Calu3 (cell line): ENCODE measurements at regions not wholly inside any gene's neighbourhood (a gene's known extent, or its start where the extent isn't known, plus 50 kb on each side); places are given as distances from the start of the nearest gene placed in this dataset.

ENCODE experiments used
- BruUV-seq: library from RNA; stranded (reverse); fragments of 400-500 nt; replicated peaks from 2 replicates; lab custom pipeline; 2021; lab: Mats Ljungman, UMichigan
- CTCF ChIA-PET: fragments of 300-600 bp; sonication (Branson Sonifier 250); formaldehyde crosslinking; loops from one replicate; lab custom pipeline; 2022; ENCODE audit warnings: antibody characterized with exemption; lab: Charles Lee
- DNase-seq: peaks from one replicate; pipeline ENCODE4 v3.0.0; 2022
- H3K27ac Mint-ChIP-seq: one replicate; pipeline ENCODE4 v1.8.0; 2022; ENCODE audit warnings: mixed read lengths; ENCODE audit not compliant: unreplicated experiment
- H3K27me3 Mint-ChIP-seq: one replicate; pipeline ENCODE4 v1.8.0; 2022; ENCODE audit warnings: mixed read lengths; ENCODE audit not compliant: unreplicated experiment
- H3K36me3 Mint-ChIP-seq: one replicate; pipeline ENCODE4 v1.8.0; 2022; ENCODE audit warnings: mild to moderate bottlenecking, moderate library complexity, mixed read lengths; ENCODE audit not compliant: insufficient read depth, unreplicated experiment
- H3K4me1 Mint-ChIP-seq: one replicate; pipeline ENCODE4 v1.8.0; 2022; ENCODE audit warnings: mild to moderate bottlenecking, low read depth, mixed read lengths; ENCODE audit not compliant: unreplicated experiment
- H3K4me3 Mint-ChIP-seq: one replicate; pipeline ENCODE4 v1.8.0; 2022; ENCODE audit warnings: mild to moderate bottlenecking, low read depth, moderate library complexity, mixed read lengths; ENCODE audit not compliant: unreplicated experiment
- H3K9me3 Mint-ChIP-seq: one replicate; pipeline ENCODE4 v1.8.0; 2022; ENCODE audit warnings: low read depth, mixed read lengths; ENCODE audit not compliant: unreplicated experiment
- CTCF ChIP-seq: fragments of 200-600 bp; IDR thresholded peaks from one replicate; pipeline ENCODE4 v1.8.0; 2022; ENCODE audit warnings: antibody characterized with exemption; ENCODE audit not compliant: unreplicated experiment
- intact Hi-C: fragments of 100-400 bp; cut with micrococcal nuclease; formaldehyde crosslinking; loops from one replicate; pipeline ENCODE4 v1.10.0; 2022; ENCODE audit not compliant: unreplicated experiment

DNA sequence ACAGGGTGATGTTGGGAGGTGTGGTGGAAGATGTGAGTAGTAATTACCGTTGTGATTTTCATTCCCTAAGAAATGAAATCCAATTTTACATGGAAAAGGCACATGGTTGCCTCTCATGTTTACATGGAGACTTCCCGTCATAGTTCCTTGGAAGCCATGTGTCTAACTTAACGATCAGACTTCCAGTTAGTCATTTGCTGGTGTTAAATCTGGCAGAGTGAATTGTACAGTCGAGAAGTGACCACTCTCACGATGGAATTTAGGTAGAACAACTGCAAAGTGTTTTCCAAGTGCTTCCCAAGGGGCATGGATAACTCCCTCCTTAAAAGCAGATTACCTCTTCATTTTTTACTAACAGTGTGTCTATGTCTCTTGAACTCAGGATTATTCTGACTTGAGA, 145.8 kb upstream of the CCN2 start:
- no TSS peak for BruUV-seq
- H3K4me3 Mint-ChIP-seq, result no peak overlapping the region
- no peak for DNase-seq

DNA sequence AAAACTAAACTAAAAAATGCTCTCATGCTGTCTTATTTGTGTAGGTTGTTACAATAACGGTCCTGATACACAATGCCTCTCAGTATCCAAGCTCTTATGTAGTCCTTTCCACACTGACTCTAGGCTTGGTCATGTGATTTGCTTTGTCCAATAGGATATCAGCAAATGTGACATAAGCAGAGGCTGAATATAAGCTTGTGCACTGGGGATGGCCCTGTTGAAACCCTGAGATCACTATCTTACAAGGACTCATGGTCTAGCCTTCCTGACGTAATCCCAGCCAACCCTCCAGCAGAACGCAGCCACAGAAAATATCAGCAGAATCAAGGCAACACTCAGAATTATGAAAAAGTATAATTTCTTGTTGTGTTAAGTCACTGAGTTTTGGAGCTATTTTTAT, 145.1 kb upstream of the CCN2 start:
- H3K27ac Mint-ChIP-seq, result no peak overlapping the region
- BruUV-seq, result no TSS peak
- H3K4me3 Mint-ChIP-seq, result no peak overlapping the region
- no peak for DNase-seq
- peaks cover 22% of the 10 kb centered on the region for H3K4me1 Mint-ChIP-seq
- intact Hi-C loops, result no loop called here
- CTCF ChIA-PET, result no interaction called here
- no peaks in the 10 kb centered on the region for H3K36me3 Mint-ChIP-seq
- no peaks in the 10 kb centered on the region for H3K9me3 Mint-ChIP-seq
- no peak for TF ChIP-seq CTCF
- no peaks in the 10 kb centered on the region for H3K27me3 Mint-ChIP-seq

More for the DNA sequence above, 145.8 kb upstream of the CCN2 start:
- H3K9me3 Mint-ChIP-seq, result no peaks in the 10 kb centered on the region
- intact Hi-C loops, result no loop called here
- no peak overlapping the region for H3K27ac Mint-ChIP-seq
- no peaks in the 10 kb centered on the region for H3K27me3 Mint-ChIP-seq
- H3K36me3 Mint-ChIP-seq, result no peaks in the 10 kb centered on the region
- TF ChIP-seq CTCF, result no peak
- H3K4me1 Mint-ChIP-seq, result peaks cover 22% of the 10 kb centered on the region
- CTCF ChIA-PET, result no interaction called here

- Mint-ChIP-seq H3K36me3 (no peaks in the 10 kb centered on the region), H3K4me1 (peaks cover 13% of the 10 kb centered on the region), H3K9me3 (peaks cover 3% of the 10 kb centered on the region), H3K27me3 (no peaks in the 10 kb centered on the region), H3K27ac (no peak overlapping the region), H3K4me3 (no peak overlapping the region)
- no peak for TF ChIP-seq CTCF
- no peak for DNase-seq
- CTCF ChIA-PET, result no interaction called here
- no TSS peak for BruUV-seq
- intact Hi-C loops, result loop anchor here (5.0 kb wide), 1 partner anchor 73 kb away; no protein-coding TSS in a partner anchor
Measured at GRCh38 chr6:132089173-132089572, 138.0 kb upstream of the CCN2 start.

DNA sequence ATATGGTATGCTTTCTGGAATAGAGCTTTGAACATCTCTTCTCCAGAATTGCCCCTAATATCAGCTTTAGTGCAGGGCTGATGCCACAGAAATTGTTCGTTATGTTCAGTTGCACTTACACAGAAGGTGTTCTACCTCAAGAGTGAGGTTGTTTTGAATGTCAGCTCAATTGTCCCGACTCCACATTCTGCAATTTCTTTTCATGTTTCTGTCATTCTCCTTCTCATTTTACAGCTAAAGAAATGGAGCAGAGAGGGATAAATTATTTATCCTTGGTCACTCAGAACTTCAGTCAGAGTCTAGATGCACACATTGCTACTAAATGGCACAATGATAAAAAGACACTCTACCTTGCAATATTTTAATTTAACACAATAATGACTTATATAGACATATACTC, 137.0 kb upstream of the CCN2 start:
- no TSS peak for BruUV-seq
- H3K4me3 Mint-ChIP-seq, result no peak overlapping the region
- DNase-seq, result no peak
- H3K9me3 Mint-ChIP-seq, result peaks cover 3% of the 10 kb centered on the region
- H3K27me3 Mint-ChIP-seq, result no peaks in the 10 kb centered on the region
- no peaks in the 10 kb centered on the region for H3K36me3 Mint-ChIP-seq
- H3K27ac Mint-ChIP-seq, result no peak overlapping the region
- CTCF ChIA-PET, result no interaction called here
- TF ChIP-seq CTCF, result no peak
- intact Hi-C loops, result loop anchor here (5.0 kb wide), 1 partner anchor 74 kb away; no protein-coding TSS in a partner anchor
- peaks cover 15% of the 10 kb centered on the region for H3K4me1 Mint-ChIP-seq
